GM19328 (cell line): ENCODE measurements at regions not wholly inside any gene's neighbourhood (a gene's known extent, or its start where the extent isn't known, plus 50 kb on each side); places are given as distances from the start of the nearest gene placed in this dataset.

Source experiments
- ATAC-seq: cut with Tn5 transposase; IDR thresholded peaks from one replicate; pipeline ENCODE4 v1.9.1; 2021; ENCODE audit warnings: mild to moderate bottlenecking, moderate library complexity; ENCODE audit not compliant: unreplicated experiment

GRCh38 chr1:187622545-187622944, 793.8 kb downstream of the PLA2G4A start:
- ATAC-seq, result no peak

- ATAC-seq, result no peak
Observed at GRCh38 chr1:187624812-187625545, 796.2 kb downstream of the PLA2G4A start.

GRCh38 chr1:187626056-187626455, 797.3 kb downstream of the PLA2G4A start:
- no peak for ATAC-seq

DNA sequence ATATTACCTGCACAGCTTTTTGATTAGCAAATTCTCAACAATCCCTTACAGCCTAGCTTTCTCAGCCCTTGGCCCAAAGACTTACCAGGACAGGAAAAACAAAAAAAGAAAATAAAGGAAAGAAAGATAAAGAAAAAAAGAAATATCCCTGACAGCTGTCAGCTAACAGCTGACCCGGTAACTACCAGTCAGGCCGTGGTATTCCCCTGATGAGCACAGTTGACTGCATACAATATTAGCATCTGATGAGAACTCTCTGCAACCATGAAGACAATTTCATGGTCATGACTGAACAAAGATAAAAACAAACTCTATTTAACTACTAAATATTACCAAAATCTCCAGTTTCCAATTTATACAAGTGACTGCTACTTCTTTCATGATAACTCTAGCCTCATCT, 798.8 kb downstream of the PLA2G4A start:
- no peak for ATAC-seq

DNA sequence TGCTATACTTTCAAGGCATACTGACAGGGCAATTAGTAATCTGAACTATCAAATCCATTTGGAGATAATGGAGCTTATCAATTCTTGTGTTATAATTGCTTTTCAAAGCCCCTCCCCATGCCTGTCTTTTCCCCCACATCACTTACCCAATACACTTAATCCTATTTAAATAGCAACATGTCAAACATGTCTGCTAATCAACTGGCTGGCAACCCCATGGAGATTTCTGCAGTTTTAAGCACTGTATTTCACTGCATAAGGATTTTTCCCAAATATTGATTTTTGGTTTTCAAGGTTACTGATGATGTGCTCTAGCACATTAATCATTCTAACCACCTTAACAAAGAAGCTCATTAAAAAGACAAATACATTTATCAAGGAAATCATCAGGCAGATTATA, 800.3 kb downstream of the PLA2G4A start:
- no peak for ATAC-seq

- no peak for ATAC-seq
Observed at GRCh38 chr1:187630653-187631380, 802.1 kb downstream of the PLA2G4A start.

DNA sequence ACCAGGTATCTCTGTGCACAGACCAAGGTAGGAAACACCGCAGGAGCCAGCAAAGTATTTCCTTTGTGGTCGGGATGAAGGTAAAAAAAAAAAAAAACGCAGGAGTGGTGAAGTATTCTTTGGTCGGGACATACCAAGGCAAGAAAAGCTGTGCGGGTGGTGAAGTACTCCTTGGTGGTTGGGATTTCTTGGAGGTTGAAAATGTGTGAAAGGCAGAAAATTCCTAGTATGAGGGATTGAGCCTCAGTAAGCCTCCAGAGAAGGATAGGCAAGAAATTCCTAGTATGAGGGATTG, 802.6 kb downstream of the PLA2G4A start:
- ATAC-seq, result no peak

GRCh38 chr1:187631984-187632383, 803.2 kb downstream of the PLA2G4A start:
- no peak for ATAC-seq

DNA sequence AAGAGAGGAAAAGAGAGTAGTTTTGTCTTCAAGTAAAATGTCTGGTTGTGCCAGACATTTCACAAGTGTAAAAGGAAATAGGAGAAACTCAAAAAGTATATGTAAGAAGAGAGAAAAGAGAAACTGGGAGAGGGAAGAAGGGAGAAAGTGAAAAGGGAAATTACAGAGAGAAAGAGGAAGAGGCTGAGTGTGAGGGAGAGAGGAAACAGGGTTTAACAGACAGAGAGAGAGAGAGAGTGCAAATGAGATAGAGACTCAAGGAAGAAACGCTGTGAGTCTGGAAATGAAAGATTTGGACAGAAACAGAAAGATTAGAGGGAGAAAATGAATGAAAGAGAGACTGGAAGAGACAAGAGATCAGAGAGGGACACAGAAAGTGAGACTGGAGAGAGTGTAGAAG, 806.2 kb downstream of the PLA2G4A start:
- ATAC-seq, result no peak

GRCh38 chr1:187638733-187639434, 810.1 kb downstream of the PLA2G4A start:
- ATAC-seq, result no peak

GRCh38 chr1:187641015-187641414, 812.3 kb downstream of the PLA2G4A start:
- ATAC-seq, result no peak

DNA sequence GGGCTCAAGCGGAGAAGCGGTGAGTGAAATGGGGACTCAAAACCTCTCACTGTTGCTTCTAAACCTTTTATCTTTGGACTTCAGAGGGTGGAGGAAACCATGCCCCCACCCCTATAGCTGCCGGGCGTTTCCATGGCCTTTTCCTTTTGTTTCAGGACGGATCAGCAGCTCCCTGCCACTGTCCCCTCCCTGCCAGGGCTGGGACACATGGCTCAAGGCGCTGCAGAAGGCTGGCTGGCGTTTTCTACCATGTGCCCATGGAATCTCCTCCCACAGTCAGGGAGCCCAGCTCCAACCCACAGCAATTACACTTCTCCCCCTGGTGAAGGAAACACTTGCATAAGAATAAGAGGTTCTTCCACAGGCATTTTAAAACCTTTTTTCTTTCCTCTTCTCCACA, 812.7 kb downstream of the PLA2G4A start:
- ATAC-seq, result no peak

DNA sequence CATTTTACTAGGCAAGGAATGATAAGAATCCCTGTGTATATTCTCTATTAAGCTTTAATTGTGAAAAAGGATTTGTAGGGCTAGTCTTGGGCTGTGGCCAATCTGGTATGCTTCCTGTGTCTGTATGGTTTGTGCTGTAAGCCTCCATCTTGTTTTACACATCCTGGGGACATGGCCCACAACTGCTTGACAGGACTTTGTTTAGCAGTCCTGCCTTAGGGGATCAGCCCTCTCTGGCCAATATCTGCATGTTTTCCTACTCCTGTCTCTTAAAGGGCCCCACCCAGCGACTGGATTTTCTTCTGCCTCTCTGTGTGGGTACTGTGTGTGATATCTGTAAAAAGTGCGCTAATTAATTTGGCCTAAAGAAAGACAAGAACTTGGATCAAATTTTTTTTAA, 813.2 kb downstream of the PLA2G4A start:
- ATAC-seq, result no peak

GRCh38 chr1:187645651-187646050, 816.9 kb downstream of the PLA2G4A start:
- ATAC-seq, result no peak

DNA sequence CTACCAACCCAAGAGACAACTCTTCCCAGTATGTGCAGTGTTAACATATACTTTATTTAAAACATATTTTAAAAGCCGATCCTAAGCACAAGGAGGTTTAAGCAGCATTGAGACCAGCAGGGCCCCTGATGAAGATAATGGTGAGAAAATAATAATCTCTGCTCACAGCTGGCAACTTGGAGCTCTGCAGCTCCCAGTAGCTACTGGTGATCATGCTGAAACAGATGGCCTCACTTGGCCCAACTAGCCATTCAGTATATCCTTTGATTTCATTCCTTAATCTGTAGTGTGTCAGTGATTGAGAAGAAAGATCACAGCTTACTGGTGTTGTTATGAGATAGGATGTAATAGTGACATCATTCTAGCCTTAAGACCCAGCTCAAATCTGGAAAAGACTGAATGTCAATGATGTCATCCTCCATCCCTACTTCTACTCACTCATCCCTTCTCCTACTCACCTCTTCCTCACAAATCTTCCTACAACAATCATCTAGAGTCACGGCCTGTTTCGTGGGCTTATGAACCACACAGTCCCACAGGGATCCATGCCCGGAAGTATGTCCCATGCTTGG, 817.9 kb downstream of the PLA2G4A start:
- ATAC-seq, result no peak

DNA sequence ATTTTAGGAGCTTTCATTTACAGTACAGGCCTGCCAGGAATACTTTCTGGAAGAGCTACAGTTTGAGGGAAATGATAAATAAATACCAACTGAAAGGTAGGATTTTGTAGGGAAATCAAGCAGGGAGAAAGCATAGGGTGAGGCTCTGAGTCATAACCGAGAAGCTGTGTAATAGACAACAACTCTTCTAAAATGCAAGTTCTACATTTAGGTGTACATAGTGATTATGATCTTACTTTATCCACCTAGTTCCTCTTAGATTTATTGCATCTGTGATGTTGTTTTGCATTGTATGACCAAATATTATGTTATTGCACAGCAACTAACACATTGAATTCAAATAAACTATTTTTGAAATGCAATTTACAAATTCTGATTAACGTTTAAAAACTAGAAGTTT, 819.3 kb downstream of the PLA2G4A start:
- no peak for ATAC-seq

DNA sequence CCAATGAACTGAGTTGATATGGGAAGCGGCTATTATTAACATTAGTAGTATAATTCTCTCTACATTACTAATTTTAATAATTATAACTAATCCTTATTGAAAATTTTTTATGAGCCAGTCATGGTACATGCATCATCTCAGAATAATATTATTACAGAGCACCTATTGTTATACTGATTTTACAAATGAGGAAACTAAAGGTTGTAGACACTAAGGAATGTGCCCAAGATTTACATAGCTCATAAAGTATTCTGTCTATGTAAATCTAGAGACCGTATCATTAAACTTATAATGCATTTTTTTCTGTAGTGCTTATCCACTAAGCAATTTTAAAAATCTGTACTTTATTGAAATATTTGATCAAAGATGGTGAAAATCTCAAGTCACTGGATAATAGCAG, 825.9 kb downstream of the PLA2G4A start:
- no peak for ATAC-seq

DNA sequence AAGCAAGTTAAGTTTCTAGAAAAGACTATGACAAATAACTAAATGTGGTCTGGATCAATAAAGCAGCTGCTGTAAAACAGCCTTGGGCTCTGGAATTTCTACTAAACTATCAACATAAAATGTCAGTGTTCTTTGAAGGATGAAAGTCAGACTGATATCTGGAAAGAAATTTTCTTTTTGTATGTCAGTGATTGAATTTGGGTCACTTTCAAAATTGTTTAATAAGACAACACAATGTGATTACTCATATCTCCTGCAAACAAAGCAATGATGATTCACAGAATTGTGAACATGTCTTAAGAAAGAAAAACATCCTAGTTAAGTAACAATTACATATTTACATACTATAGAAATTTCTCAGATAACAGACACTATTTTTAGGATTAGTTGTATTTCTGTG, 826.4 kb downstream of the PLA2G4A start:
- ATAC-seq, result no peak

GRCh38 chr1:187665483-187665882, 836.7 kb downstream of the PLA2G4A start:
- ATAC-seq, result no peak

DNA sequence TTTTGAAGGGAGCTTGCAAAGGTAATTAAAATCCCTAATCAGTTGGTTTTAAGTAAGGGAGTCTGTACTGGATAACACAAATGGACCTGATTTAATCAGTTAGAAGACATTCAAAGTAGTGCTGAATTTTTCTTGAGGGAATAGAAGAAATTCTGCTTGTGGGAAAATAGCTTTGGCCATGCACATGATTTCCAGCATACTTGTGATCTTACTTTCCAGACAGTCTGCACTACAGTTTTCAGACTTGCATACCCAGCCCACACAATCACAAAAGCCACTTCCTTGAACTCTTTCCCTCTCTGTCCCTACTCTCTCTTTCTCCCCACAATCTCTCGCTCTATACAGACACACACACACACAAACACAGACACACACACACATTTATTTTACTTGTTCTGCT, 852.1 kb downstream of the PLA2G4A start:
- ATAC-seq, result no peak

- no peak for ATAC-seq
Observed at GRCh38 chr1:187682112-187682511, 853.4 kb downstream of the PLA2G4A start.

- no peak for ATAC-seq
Observed at GRCh38 chr1:187685333-187685732, 856.6 kb downstream of the PLA2G4A start.
